HG03097 (cell line): ENCODE measurements at regions not wholly inside any gene's neighbourhood (a gene's known extent, or its start where the extent isn't known, plus 50 kb on each side); places are given as distances from the start of the nearest gene placed in this dataset.
"Not testable (repeated sequence)": the region's sequence is repeated elsewhere in the genome, so short reads cannot be mapped to it uniquely, and the experiment has no call there.

Source experiments
- ATAC-seq: cut with Tn5 transposase; IDR thresholded peaks from one replicate; pipeline ENCODE4 v1.9.1; 2021; ENCODE audit not compliant: unreplicated experiment, low FRiP score

- no peak for ATAC-seq
Measured at GRCh38 chr12:18008642-18009041, 81.4 kb downstream of the RERGL start.

- ATAC-seq = no peak
Measured at GRCh38 chr12:17999174-17999801, 90.7 kb downstream of the RERGL start.

- ATAC-seq = peak; percentile 94
Measured at GRCh38 chr12:17992002-17992656, 97.9 kb downstream of the RERGL start.

GRCh38 chr12:17982556-17982955 lies 107.4 kb downstream of the RERGL start:
- no peak for ATAC-seq

- ATAC-seq = no peak
Measured at GRCh38 chr12:17976202-17976601, 113.8 kb downstream of the RERGL start.

- ATAC-seq = no peak
Measured at GRCh38 chr12:17975763-17976162, 114.2 kb downstream of the RERGL start.

- no peak for ATAC-seq
Measured at GRCh38 chr12:17975239-17975638, 114.8 kb downstream of the RERGL start.

GRCh38 chr12:17971850-17972249 lies 118.1 kb downstream of the RERGL start:
- no peak for ATAC-seq

- no peak for ATAC-seq
Measured at GRCh38 chr12:17954788-17955187, 135.2 kb downstream of the RERGL start.

GRCh38 chr12:17950898-17951297 lies 139.1 kb downstream of the RERGL start:
- no peak for ATAC-seq

GRCh38 chr12:17949558-17950141 lies 140.3 kb downstream of the RERGL start:
- no peak for ATAC-seq

GRCh38 chr12:17928708-17929366 lies 161.2 kb downstream of the RERGL start:
- no peak for ATAC-seq

- ATAC-seq = no peak
Measured at GRCh38 chr12:17918013-17918412, 172.0 kb downstream of the RERGL start.

GRCh38 chr12:17884581-17884980 lies 205.4 kb downstream of the RERGL start:
- no peak for ATAC-seq

- no peak for ATAC-seq
Measured at GRCh38 chr12:17878714-17879113, 211.3 kb downstream of the RERGL start.

- no peak for ATAC-seq
Measured at GRCh38 chr12:17875230-17875629, 214.8 kb downstream of the RERGL start.

GRCh38 chr12:17866802-17867201 lies 223.2 kb downstream of the RERGL start:
- no peak for ATAC-seq

- not testable (repeated sequence) for ATAC-seq
Measured at GRCh38 chr12:17855548-17855947, 234.4 kb downstream of the RERGL start.

GRCh38 chr12:17853054-17853453 lies 236.9 kb downstream of the RERGL start:
- ATAC-seq = no peak

GRCh38 chr12:17841496-17841895 lies 248.5 kb downstream of the RERGL start:
- ATAC-seq = no peak

GRCh38 chr12:17829813-17830212 lies 260.2 kb downstream of the RERGL start:
- ATAC-seq = no peak

- ATAC-seq = no peak
Measured at GRCh38 chr12:17818931-17819330, 271.1 kb downstream of the RERGL start.
